Occipital lobe (tissue), 1 donor: ENCODE measurements at regions not wholly inside any gene's neighbourhood (a gene's known extent, or its start where the extent isn't known, plus 50 kb on each side); places are given as distances from the start of the nearest gene placed in this dataset.

Source experiments
- DNase-seq: peaks from one replicate; lab custom pipeline; 2025; lab: John Stamatoyannopoulos, UW

DNA sequence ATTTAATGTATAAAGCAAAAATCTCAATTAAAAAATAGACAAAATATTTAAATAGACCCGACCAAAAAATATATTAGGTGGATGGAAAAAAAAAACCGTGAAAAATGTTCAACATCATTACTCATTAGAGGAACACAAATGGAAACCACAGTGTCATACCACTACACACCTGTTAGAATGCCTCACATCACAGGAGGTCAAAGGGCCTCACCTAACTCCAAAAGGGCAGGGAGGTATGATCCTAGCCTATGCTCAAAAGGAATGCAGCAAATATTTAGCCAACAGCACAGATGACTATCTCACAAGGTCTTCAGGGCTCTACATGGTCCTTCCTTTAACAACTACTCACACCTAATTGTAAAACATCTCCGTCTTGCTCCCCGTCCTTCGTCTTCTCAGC is 185.5 kb upstream of the SETBP1 start:
- no peak for DNase-seq

DNA sequence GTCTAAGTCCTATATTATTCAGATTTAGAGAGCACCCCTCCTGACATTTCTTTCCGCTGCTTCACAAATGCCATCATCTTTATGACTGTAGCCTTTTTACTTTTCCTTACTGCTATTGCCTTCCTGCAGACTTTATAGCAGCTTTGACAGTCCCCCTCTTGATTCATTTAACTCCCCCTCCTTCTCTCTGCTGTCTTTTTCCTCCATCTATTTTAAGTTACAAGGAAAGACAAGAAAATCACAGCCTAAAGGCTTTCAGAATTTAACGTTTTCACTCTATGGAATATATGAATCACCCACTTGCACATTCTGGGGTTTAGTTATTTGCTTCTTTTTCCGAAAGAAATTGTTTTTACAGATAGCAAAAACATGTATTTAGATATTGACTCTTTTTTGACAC is 183.4 kb upstream of the SETBP1 start:
- DNase-seq: no peak

DNA sequence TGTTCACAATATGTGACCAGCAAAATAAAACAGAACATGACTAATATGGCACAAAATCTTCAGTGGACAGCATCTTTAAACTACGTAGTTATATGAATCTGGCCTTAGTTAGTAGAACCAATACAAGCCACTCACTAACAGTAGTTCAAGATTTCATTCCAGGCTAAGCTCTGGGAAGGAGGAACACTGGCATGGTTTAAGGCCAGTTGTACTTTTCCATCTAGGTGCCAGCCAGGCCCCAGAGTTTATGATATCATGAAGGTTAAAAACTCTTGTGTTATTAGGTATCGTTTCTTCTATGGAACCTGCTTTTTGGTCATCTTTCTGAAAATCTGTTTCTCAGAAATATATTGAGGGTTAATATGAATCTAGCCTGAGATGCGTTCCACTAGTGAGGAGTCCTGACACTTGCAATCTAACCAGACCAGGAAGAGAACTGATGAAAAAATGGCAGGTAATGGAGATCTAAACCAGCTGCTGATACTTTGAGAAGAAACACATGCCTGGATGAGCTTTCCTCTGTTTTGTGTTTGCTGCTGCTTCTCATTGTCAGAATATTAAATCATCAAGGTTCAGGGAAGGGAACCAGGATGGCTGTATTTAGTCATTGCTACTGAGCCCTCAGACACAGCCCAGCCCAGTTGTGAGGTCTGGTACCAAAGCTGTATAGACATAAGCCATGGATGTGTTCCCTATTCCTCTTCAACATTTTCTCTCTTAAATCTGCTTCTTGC is 182.8 kb upstream of the SETBP1 start:
- DNase-seq: no peak

DNA sequence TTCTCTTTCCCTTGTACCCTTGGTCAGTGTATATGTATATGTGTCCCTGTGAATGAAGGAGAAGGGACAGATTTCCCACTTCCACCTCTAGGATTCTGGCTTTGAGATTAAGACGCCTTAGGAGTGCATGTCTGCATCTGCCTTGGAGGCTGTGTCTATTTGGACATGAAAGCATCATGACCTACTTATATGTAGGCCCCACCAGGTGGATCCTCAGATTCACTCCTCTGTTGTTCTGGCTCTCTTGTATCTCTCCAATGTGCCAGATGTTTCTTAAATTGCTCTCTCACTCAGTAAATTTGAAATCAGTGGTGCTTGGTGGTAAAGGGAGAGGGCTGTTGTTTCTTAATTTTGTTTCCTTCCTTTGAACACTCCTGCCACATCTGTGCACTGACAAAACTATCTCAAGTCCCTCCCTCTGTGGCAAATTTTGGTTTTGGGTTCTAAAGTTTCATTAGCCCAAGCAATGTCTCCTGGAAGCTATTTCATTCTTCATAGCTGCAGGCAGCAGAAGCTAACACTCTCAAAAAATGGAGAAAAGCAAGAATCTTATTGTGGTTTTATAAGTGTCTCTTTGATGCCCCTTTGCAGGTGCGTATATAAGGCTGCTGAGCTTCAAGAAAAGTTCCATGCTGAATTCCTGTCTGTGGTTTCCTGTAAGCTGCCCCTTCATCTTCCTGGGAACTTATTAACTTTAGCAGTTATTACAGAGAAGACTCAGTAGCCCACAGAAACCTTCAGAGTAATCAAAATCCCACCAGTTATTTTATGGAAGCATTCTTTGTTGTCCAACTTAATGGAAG is 179.7 kb upstream of the SETBP1 start:
- DNase-seq: no peak

DNA sequence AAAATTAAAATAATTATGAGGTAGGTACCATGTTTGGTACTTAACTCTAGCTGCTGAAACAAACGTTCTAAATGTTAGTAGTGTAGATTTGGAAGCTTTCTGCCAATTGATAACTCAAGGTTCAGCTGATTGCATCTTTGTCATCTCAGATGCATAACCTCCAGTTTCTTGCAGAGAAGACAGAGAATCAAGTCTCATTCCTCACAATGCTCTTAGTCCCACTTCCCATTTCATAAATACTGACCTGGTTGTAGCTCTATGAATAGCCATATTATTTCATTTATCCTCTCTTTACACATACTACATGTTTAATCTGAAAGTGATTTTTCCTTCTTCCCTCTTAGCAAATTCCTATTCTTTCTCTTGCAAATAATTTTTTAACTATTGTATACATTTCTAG is 178.5 kb upstream of the SETBP1 start:
- no peak for DNase-seq

DNA sequence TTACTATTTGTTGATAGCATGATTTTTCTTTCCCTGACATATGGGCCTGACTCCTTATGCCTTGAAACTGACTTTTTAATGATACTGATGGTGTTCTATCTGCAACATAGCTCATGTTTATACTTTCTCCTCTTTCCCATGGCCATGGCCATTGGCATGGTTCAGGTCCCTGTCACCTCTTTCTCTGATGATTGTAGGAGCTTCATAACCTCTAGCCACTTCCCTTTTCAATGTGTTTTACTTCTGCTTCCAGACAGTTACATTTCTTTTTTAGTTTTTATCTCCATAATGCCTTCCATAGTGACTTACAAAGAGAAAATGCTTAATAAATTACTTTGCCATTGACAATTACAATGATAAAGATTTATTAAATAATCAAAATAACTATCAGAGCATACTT is 177.9 kb upstream of the SETBP1 start:
- DNase-seq: no peak

DNA sequence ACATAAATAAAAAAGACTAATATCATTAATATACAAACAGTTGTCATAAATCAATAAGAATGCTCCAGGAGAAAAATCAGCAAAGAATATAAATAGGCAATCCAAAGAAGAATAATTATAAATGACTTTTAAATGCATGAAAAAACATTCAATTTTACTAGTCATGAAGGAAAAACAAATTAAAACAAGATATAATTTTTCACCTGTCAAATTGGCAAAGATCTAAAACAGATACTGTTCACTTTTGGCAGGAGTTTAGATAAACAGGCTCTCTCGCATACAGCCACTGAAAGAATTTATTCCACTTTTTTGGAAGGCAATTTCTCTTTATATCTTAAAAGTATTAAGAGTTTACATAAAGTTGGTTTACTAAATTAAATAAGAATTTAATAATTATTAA is 176.8 kb upstream of the SETBP1 start:
- DNase-seq: no peak

DNA sequence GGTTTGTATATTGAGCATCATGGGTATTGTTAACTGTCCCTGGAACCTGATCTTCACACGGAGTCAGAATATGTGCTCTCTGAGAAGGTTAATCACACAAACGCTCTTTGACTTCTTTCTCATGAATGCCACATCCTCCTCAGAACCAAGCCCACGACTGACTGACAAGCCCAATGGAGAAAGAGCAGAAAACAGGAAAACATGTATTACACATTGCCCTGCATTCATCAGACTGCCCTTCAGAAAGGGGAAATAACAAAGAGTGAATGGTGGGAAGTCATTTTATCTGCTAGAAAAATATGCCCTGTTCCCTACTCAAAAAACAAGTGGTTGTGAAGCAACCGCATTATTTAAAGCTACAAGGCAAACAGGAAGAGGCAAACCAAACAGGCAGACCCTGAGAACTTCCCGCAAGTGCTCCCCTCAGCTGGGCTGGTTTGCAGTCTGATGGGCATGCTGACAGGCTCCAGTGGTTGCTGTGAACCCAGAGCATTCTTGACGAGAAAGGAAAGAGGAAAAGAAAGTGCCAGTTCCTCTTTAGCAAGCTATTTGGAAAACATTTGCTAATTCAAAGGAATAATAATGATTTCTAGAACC is 172.9 kb upstream of the SETBP1 start:
- no peak for DNase-seq

DNA sequence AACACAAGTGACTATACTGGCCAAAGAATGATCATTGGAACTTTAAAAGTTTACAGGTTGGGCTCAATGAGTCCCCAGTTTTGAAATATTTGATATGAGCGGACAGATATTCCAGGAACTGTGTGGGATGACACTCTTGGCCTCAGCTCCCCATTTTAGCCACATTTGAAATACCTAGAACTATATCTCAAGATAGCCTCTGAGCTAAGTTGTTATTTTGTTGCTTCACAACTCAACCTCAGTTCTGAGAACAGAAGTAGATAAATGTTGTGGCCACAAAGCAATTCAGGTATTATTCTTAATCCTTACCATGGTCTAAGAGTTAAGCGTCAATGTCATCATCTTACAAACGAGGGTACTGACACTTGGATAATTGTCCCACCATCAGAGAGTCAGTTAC is 172.2 kb upstream of the SETBP1 start:
- no peak for DNase-seq

DNA sequence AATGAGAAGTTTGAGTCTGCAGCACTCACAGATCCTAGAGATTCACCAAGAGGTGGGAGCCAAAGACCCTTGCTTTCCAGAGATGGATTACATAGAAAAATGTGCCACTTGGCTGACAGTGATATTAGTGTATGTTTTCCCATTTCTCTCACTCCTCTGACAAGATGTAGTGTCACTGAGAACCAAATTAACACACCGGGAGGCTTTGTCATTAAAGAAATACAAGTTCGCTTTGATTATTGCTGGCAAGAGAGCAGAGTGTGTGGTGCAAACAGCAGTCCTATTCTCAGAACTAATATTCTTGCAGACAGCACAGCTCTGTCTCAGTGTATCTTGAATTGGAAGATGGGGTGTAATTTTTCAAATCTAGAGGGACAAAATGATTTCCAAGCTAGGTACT is 171.6 kb upstream of the SETBP1 start:
- DNase-seq: no peak

DNA sequence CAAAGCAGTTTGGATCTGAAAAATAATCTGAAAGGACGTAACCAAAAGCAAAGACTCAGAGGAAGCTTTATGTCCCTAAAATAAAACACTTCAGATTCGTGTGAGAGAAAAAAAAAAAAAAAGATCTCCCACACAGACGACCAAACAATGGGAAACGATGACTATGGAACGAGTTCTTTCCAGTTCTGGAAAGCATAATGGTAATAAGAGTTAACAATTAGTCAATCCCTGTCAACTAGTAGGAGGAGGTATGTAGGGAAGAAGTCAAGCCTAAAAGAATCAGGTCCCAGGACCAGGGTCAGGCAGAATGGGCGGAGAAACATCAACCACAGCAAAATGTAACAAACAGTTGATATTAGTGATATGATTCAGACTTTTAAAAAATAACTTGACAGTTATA is 170.3 kb upstream of the SETBP1 start:
- no peak for DNase-seq

DNA sequence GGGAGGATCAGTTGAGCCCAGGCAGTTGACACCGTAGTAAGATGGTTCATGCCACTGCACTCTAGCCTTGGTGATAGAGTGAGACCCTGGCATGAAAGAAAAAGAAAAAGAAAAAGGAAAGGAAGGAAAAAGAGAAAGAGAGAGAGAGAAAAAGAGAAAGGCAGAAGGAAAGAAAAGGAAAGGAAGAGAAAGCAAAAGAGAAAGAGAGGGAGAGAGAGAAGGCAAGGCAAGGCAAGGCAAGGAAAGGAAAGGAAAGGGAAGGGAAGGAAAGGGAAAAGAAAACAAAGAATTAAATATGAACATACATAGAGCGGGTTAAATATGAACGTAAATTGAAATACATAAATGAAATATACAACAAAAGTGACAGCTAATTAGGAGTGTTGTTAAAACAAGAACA is 167.5 kb upstream of the SETBP1 start:
- DNase-seq: no peak

DNA sequence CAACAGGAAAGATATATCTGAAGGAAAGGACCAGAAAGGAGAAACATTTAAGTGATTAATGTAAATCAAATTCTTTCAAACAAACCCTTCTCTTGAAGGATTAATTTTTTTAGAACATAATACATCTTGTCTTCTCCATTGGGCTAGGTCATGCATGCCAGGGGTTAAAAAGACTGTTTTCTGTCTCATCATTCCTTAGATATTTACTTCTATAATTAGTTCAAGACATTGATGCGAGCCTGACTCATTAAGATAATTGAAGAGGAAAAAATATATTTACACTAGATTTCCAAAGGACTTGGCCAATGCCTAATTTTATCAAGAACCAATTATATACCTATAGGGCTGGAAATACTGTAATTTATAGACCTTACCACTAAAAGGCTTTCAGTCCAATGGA is 166.6 kb upstream of the SETBP1 start:
- no peak for DNase-seq

DNA sequence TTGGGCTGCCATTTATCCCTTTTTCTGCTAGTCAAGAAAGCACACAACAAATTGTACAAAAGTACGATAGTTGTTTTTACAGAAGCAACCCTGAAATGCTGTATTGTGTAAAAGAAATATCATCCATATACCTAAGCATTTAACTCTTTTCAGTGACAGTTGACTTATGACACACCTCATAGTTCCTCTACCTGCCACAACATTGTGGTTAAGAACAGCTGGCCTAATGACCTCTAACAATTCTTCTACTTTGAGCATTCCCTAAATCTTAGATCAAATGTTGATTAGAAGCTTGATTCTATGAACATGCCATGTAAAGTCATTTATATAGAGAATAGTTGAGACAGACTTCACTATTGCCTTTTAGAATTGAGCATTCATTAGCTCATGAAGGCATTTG is 165.9 kb upstream of the SETBP1 start:
- no peak for DNase-seq

DNA sequence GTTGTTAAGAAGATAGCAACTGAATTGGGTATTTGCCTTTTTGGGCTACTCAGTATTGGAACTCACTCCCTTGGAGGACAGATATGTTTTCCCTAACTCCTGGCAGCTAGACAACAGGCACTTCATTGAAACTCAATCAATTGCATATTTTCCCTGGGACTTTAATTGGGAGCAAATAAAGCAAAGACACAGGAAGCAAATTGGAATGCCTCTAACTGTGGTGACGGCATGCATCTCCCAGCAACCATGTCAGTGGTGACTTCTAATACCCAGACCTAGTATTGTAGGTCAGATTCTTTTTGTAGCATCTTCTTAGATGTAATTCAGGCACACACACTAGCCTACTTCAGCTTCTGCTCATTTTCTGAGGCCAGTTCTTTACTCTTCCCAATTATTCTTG is 164.2 kb upstream of the SETBP1 start:
- no peak for DNase-seq

DNA sequence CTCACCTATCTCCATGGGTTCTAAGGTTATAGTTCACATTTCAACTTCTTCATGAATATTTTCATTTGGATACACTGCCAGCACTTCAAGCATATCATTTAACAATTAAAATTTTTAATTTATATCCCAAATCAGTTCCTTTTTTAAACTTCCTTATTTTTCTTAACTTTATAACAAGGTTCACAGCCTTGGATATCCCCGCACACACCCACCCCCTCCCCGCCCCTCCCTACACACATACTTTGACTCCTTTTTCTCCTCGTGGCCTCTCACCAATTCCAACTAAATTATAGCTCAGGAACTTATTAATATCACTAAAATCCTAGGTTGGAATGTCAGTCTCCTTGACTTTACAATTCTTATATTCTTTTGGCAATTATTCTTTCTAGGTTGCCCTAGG is 163.6 kb upstream of the SETBP1 start:
- no peak for DNase-seq

DNA sequence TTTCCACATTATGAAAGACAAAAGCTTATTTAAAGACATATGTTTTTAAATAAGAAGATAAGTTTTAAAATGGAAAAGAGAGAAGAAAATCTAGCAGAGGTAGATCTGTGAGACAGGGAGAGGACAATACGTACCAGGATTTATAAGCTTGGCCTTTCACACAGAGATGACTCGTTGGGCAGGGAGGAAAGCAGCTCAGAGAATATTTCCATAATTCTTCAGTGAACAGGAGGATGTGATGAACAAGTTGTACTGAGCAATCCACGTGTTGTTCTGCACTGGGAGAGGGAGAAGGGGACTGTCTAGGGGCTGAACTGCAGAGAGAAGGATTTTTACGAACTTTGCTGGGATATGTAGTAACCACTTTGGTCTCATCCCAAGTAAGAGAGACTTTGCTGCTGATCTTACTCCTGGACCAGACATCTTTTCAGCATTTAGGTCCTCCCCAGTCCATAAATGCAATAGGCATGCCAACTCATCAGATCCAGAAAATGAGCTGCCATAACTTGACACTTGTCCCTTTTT is 162.5 kb upstream of the SETBP1 start:
- DNase-seq: no peak

DNA sequence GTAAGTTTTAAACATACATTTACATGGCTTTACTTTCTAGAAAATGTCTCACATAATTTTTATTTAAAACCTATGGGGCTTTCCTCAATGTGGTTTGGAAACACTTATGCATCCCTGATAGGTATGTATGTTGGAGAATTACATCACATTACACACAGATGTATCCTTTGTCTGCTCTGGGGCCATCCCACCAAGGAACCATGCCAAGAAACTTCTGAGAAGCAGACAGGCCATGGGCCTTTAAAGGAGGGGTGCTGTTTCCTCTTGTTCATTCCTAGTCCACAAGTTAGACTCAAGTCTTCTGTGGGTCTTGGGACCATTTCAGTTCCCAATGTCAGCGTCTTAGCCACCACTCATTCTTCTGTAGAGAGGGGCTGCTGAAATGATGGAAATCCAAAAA is 162.0 kb upstream of the SETBP1 start:
- no peak for DNase-seq

DNA sequence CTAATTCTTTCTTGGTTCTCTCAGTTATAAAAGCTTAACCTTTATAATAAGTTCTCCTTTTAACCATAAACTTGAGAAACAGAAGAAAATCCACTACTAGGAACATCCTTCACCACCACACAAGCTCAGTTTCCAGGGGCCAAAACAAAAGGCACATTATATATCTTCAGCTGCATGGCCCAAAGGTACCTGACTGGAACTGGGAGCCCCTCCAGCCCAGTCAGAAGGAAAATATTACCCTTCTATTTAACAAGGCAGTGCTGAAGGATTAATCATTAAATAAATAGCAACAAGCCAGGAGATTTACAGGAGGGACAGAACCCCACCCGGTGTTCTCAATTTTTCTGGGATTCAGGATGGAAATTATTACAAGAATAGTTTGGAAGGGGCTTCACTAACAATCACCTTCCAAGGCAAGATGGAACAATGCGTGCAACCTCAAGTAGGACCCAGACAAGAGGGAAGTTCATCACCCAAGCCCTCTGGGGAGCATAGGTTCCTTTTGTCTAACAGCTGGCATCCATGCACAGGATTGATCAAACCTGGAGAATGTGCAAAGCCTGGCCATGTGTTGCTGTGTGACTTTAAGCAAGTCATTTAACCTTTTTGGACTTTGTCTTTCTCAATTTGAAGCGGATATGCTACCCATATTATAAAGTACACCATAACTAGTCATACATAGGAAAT is 159.6 kb upstream of the SETBP1 start:
- DNase-seq: no peak

DNA sequence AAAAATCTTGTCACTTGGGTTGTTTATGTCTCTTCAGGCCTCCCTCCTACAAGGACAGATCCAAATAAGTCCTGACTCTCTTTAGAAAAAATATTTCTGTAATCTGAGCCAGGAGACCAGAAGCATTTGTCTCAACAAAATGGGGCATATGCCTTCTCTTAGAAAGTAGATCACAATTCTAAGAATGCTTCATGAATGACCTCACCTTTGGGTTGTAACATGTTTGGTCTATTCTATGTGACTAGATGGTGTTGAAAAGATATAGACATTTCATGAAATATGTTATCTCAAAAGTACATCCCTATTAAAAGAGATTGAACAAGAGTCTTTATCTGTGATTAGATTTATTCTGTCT is 159.0 kb upstream of the SETBP1 start:
- no peak for DNase-seq

DNA sequence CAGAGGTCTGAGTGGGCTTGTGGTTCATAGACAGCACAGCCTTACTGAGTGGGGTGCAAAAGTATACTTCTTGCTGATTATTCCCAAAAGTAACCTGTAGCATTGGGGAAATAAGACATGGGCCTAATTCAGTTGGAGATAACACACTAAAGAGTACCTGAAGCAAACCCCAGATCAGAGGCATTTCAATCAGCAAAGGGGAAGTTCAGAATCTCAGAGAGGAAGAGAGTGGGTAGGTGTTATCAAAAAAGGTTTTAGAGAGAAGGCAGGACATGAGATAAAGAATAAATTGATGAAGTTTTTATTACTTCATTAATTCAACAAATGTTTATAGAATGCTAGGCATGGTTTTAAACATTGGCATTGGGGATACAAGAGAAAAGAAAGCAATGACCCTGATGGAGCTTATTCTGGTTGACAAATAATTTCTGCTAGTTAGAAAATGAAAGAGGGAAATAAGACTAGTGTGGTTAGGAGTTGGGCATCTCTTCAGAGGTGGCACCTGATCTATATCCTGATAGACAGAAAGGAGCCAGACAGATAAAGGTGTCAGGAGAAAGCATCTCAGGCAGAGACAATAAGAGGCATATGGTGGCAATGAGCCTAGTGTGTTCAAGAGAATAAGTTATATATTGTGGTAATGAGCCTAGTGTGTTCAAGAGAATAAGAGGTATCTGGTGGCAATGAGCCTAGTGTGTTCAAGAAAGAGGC is 153.8 kb upstream of the SETBP1 start:
- no peak for DNase-seq

DNA sequence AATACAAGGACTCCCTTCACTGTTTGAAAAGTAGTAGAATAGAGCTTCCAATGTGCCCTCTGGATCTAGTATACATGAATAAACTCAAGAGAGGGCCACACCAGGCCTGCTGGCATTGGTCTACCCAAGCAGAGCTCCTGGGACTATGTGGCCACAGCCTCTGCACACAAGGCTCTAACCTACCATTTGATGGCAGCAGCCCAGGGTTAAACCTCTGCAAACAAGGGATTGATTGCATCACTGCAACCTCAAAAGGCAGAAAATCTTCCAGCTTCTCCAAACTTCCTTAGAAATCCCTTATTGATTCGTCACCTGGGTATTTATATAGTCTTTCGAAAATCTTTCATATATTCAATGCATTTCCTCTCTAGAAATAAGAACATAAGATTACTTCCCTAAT is 147.6 kb upstream of the SETBP1 start:
- no peak for DNase-seq
